ENCODE measurements at regions not wholly inside any gene's neighbourhood (a gene's known extent, or its start where the extent isn't known, plus 50 kb on each side); places are given as distances from the start of the nearest gene placed in this dataset.

GRCh38 chr11:81892770-81893635, 840.7 kb downstream of the FAM181B start:
- Histone ChIP-seq H3K9ac (ENCODE audit: low read depth, low read length) (no peak overlapping the region), H3K4me1 (ENCODE audit: insufficient read depth, low read length) (no peaks in the 10 kb centered on the region), H3K36me3 (ENCODE audit: insufficient read depth, low read length) (no peaks in the 10 kb centered on the region), H3K9me3 (ENCODE audit: control insufficient read depth, insufficient read depth, low read length) (peaks cover 4% of the 10 kb centered on the region; the same call in 1 of the 2 replicates)

DNA sequence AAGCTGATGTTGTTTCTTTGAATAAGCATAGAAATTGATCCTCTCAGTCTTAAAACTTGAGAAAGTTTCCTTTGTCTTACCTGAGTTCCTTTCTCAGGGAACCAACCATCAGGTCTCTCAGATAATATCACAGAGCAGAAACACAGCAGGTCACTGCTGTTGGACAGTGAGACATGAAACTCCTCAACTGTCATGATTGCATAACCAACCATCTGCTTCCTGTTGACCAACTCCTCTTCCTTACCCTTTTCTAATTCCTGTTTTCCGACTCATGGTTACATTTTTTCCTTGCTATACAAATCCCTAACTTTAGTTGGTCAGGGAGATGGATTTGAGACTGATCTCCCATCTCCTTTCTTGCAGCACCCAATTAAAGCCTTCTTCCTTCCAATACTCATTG, 845.3 kb downstream of the FAM181B start:
- H3K9ac ChIP-seq (ENCODE audit: low read depth, low read length), result no peak overlapping the region
- H3K4me1 ChIP-seq (ENCODE audit: insufficient read depth, low read length), result no peaks in the 10 kb centered on the region
- H3K36me3 ChIP-seq (ENCODE audit: insufficient read depth, low read length), result no peaks in the 10 kb centered on the region
- H3K9me3 ChIP-seq (ENCODE audit: control insufficient read depth, insufficient read depth, low read length), result peaks cover 4% of the 10 kb centered on the region; the same call in 1 of the 2 replicates

GRCh38 chr11:81887671-81888070, 846.0 kb downstream of the FAM181B start:
- no peaks in the 10 kb centered on the region for H3K4me1 ChIP-seq (ENCODE audit: insufficient read depth, low read length)
- H3K9me3 ChIP-seq (ENCODE audit: control insufficient read depth, insufficient read depth, low read length), result peaks cover 4% of the 10 kb centered on the region; the same call in 1 of the 2 replicates
- H3K36me3 ChIP-seq (ENCODE audit: insufficient read depth, low read length), result no peaks in the 10 kb centered on the region
- H3K9ac ChIP-seq (ENCODE audit: low read depth, low read length), result no peak overlapping the region

DNA sequence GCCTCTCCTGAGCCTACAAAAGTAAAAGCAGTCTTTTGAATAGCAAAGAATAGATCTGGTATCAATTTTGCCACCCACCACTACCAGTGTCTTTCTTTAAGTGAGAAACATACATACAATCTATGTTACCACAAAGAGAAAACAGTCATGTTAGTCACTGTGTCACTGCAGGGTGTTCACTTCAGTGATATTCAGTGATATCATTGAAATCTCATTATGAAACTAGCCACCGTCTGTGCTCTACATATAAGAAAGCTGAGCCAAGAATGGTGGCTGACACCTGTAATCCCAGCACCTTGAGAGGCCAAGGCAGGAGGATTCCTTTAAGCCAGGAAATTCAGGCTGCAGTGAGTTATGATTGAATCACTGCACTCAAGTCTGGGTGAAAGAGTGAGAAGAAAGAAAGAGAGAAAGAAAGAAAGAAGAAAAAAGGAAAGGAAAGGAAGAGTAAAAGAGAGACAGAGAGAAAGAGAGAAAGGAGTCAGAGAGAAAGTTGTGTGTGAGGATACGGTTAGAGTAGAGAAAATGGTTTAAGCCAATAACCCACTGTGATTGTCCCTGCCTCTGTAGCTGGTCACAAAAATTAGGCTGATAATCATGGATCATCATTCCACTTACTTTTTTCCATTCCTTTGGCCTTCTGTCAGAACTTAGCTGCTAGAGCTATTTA, 847.1 kb downstream of the FAM181B start:
- Histone ChIP-seq H3K9ac (ENCODE audit: low read depth, low read length) (no peak overlapping the region), H3K36me3 (ENCODE audit: insufficient read depth, low read length) (no peaks in the 10 kb centered on the region), H3K9me3 (ENCODE audit: control insufficient read depth, insufficient read depth, low read length) (peaks cover 4% of the 10 kb centered on the region; the same call in 1 of the 2 replicates), H3K4me1 (ENCODE audit: insufficient read depth, low read length) (no peaks in the 10 kb centered on the region)

DNA sequence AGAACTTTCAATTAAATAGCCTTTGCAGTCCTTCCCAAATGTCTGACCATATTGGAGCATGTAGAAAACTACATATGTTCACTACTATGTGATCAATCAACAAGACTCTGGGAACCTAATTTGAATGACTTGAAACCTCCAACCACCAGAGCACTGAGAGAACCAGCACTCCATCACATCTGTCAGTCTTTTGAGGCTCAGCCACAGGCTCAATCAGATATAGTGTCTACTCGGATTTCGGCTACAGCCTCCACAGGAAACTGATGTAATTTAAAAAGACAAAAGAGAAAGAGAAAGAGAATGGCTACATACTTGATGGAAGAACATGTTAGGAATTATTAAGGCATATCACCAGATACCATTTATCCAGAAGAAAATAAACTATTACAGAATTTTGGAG, 859.0 kb downstream of the FAM181B start:
- Histone ChIP-seq H3K9ac (ENCODE audit: low read depth, low read length) (no peak overlapping the region), H3K36me3 (ENCODE audit: insufficient read depth, low read length) (no peaks in the 10 kb centered on the region), H3K4me1 (ENCODE audit: insufficient read depth, low read length) (no peaks in the 10 kb centered on the region), H3K9me3 (ENCODE audit: control insufficient read depth, insufficient read depth, low read length) (no peaks in the 10 kb centered on the region)

GRCh38 chr11:81870815-81871214, 862.8 kb downstream of the FAM181B start:
- no peak overlapping the region for H3K9ac ChIP-seq (ENCODE audit: low read depth, low read length)
- no peaks in the 10 kb centered on the region for H3K4me1 ChIP-seq (ENCODE audit: insufficient read depth, low read length)
- no peaks in the 10 kb centered on the region for H3K9me3 ChIP-seq (ENCODE audit: control insufficient read depth, insufficient read depth, low read length)
- no peaks in the 10 kb centered on the region for H3K36me3 ChIP-seq (ENCODE audit: insufficient read depth, low read length)

GRCh38 chr11:81870066-81870412, 863.6 kb downstream of the FAM181B start:
- H3K9me3 ChIP-seq (ENCODE audit: control insufficient read depth, insufficient read depth, low read length), result no peaks in the 10 kb centered on the region
- no peaks in the 10 kb centered on the region for H3K4me1 ChIP-seq (ENCODE audit: insufficient read depth, low read length)
- no peaks in the 10 kb centered on the region for H3K36me3 ChIP-seq (ENCODE audit: insufficient read depth, low read length)
- no peak overlapping the region for H3K9ac ChIP-seq (ENCODE audit: low read depth, low read length)

DNA sequence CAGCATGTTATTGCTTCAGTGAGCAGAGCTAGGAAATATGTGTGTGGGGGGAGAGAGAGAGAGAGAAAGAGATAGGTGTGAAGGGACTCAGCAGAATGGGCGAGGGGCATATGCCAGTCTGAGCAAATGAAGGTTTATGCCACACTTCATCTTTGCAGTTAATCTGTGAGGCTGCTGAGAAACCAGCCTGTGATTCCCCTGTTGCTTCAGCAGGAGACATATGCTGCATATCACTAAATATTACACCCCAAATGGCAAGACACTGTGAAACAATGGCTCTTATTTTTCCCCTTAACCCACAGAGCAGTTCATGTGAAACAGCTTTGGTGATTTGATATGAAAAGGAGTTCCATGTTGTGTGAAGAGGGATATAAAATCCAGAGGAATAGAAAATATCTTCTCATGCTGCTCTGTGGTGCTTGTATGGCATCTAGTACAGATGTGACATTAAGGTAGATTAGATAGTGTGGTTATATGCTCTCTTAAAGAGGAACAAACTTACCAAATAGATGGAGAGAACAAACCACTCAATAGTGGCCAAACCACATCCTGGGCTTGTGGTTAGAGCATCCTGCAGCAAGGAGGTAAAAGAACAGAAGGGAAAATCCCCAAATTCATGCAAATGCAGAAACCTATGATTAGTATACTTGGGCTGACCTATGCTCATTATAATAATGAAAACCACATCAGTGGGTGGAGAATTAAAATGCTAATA, 864.2 kb downstream of the FAM181B start:
- no peaks in the 10 kb centered on the region for H3K36me3 ChIP-seq (ENCODE audit: insufficient read depth, low read length)
- no peaks in the 10 kb centered on the region for H3K4me1 ChIP-seq (ENCODE audit: insufficient read depth, low read length)
- no peak overlapping the region for H3K9ac ChIP-seq (ENCODE audit: low read depth, low read length)
- no peaks in the 10 kb centered on the region for H3K9me3 ChIP-seq (ENCODE audit: control insufficient read depth, insufficient read depth, low read length)

DNA sequence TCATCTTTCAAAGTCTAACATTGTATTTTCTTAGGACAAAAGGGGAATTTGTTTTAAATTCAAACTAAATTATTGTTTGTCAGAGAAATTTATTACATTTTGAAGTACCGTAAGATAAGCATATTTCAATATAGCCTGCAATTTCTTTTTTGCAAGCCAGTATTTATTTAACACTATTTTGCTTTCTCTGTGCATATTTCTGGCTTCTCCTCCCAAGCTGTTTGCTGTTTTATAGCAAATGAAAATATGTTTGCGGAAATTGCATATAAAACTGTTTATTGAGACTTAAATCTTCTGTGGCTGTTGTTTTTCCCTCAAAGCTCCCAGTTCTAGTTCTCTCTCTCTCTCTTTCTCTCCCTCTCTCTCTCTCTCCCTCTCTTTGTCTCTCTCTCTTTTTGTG, 866.8 kb downstream of the FAM181B start:
- Histone ChIP-seq H3K36me3 (ENCODE audit: insufficient read depth, low read length) (no peaks in the 10 kb centered on the region), H3K9me3 (ENCODE audit: control insufficient read depth, insufficient read depth, low read length) (no peaks in the 10 kb centered on the region), H3K9ac (ENCODE audit: low read depth, low read length) (no peak overlapping the region), H3K4me1 (ENCODE audit: insufficient read depth, low read length) (no peaks in the 10 kb centered on the region)

DNA sequence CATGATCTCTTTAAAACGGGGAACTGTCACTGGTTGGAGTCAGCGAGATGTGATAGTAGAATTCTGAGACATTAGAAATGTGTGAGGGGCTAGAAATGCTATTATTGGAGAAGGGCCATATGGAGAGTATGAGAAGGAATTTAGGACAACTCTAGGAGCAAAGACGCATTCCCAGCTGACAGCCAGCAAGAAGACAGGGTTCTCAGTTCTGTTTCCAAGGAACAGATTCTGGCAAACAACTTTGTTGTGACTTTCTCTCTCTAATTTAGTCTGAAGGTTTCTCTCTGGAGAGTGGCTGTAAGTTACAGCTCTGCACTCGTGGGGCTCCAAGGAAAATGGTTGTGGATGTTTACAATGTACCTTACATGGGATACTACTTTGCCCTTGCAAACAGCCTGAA, 876.3 kb downstream of the FAM181B start:
- no peaks in the 10 kb centered on the region for H3K9me3 ChIP-seq (ENCODE audit: control insufficient read depth, insufficient read depth, low read length)
- H3K4me1 ChIP-seq (ENCODE audit: insufficient read depth, low read length), result no peaks in the 10 kb centered on the region
- no peak overlapping the region for H3K9ac ChIP-seq (ENCODE audit: low read depth, low read length)
- H3K36me3 ChIP-seq (ENCODE audit: insufficient read depth, low read length), result no peaks in the 10 kb centered on the region

GRCh38 chr11:81853791-81854190, 879.9 kb downstream of the FAM181B start:
- H3K36me3 ChIP-seq (ENCODE audit: insufficient read depth, low read length), result no peaks in the 10 kb centered on the region
- no peaks in the 10 kb centered on the region for H3K9me3 ChIP-seq (ENCODE audit: control insufficient read depth, insufficient read depth, low read length)
- no peaks in the 10 kb centered on the region for H3K4me1 ChIP-seq (ENCODE audit: insufficient read depth, low read length)
- no peak overlapping the region for H3K9ac ChIP-seq (ENCODE audit: low read depth, low read length)

- Histone ChIP-seq H3K4me1 (ENCODE audit: insufficient read depth, low read length) (no peaks in the 10 kb centered on the region), H3K9me3 (ENCODE audit: control insufficient read depth, insufficient read depth, low read length) (no peaks in the 10 kb centered on the region), H3K36me3 (ENCODE audit: insufficient read depth, low read length) (no peaks in the 10 kb centered on the region), H3K9ac (ENCODE audit: low read depth, low read length) (no peak overlapping the region)
Observed at GRCh38 chr11:81852896-81853295, 880.8 kb downstream of the FAM181B start.

- H3K4me1 ChIP-seq (ENCODE audit: insufficient read depth, low read length), result no peaks in the 10 kb centered on the region
- no peaks in the 10 kb centered on the region for H3K36me3 ChIP-seq (ENCODE audit: insufficient read depth, low read length)
- H3K9ac ChIP-seq (ENCODE audit: low read depth, low read length), result no peak overlapping the region
- H3K9me3 ChIP-seq (ENCODE audit: control insufficient read depth, insufficient read depth, low read length), result no peaks in the 10 kb centered on the region
Observed at GRCh38 chr11:81840380-81840779, 893.3 kb downstream of the FAM181B start.

DNA sequence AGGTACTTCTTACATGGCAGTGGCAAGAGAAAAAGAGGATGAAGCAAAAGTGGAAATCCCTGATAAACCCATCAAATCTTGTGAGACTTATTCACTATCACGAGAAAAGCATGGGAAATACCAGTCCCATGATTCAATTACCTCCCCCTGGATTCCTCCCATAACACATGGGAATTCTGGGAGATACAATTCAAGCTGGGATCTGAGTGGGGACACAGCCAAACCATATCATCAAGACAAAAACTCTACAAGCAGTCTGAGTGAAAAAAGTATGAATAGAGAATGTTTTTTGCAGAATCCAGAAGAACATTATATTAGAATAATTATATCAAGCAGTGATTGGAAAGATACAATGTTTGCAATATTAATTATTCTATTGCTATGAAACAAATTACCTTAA, 893.7 kb downstream of the FAM181B start:
- Histone ChIP-seq H3K4me1 (ENCODE audit: insufficient read depth, low read length) (no peaks in the 10 kb centered on the region), H3K9ac (ENCODE audit: low read depth, low read length) (no peak overlapping the region), H3K9me3 (ENCODE audit: control insufficient read depth, insufficient read depth, low read length) (no peaks in the 10 kb centered on the region), H3K36me3 (ENCODE audit: insufficient read depth, low read length) (no peaks in the 10 kb centered on the region)

All from ES-I3 (cell line).